GM18511 (cell line): ENCODE measurements at regions not wholly inside any gene's neighbourhood (a gene's known extent, or its start where the extent isn't known, plus 50 kb on each side); places are given as distances from the start of the nearest gene placed in this dataset.

Experiments used
- ATAC-seq: cut with Tn5 transposase; IDR thresholded peaks from one replicate; pipeline ENCODE4 v1.9.1; 2021; ENCODE audit warnings: mild to moderate bottlenecking, moderate library complexity; ENCODE audit not compliant: unreplicated experiment

GRCh38 chrX:134172588-134173259 is 64.3 kb upstream of the CCDC160 start:
- ATAC-seq: peak; percentile 36

- ATAC-seq: no peak
Observed at GRCh38 chrX:134173541-134174272, 63.3 kb upstream of the CCDC160 start.

GRCh38 chrX:134174273-134174660 is 62.7 kb upstream of the CCDC160 start:
- ATAC-seq: no peak

GRCh38 chrX:134174859-134175258 is 62.1 kb upstream of the CCDC160 start:
- ATAC-seq: no peak

GRCh38 chrX:134177527-134177926 is 59.5 kb upstream of the CCDC160 start:
- no peak for ATAC-seq

- no peak for ATAC-seq
Observed at GRCh38 chrX:134180601-134181274, 56.2 kb upstream of the CCDC160 start.

GRCh38 chrX:134181275-134181660 is 55.7 kb upstream of the CCDC160 start:
- ATAC-seq: no peak

GRCh38 chrX:134183665-134184064 is 53.3 kb upstream of the CCDC160 start:
- no peak for ATAC-seq

- ATAC-seq: no peak
Observed at GRCh38 chrX:134184936-134185335, 52.0 kb upstream of the CCDC160 start.

- ATAC-seq: peak; percentile 89
Observed at GRCh38 chrX:134186362-134187121, 50.4 kb upstream of the CCDC160 start.
